Keratinocyte (primary cell): ENCODE measurements at regions not wholly inside any gene's neighbourhood (a gene's known extent, or its start where the extent isn't known, plus 50 kb on each side); places are given as distances from the start of the nearest gene placed in this dataset.

ENCODE experiments used
- DNase-seq: peaks from one replicate; pipeline ENCODE4 v3.0.0-alpha.2; 2011; ENCODE audit warnings: low read depth, missing footprints, low spot score
- FAIRE-seq: peaks from 2 replicates; lab custom pipeline; 2011; peaks lifted over from hg19 to GRCh38; lab: Jason Lieb, UNC
- H2AFZ ChIP-seq: 2 replicates; pipeline ENCODE4 v1.6.0; 2012; ENCODE audit warnings: low read length, control low read depth, inconsistent platforms; ENCODE audit not compliant: control insufficient read depth
- H3K27ac ChIP-seq: 2 replicates; pipeline ENCODE4 v1.5.1; 2011; ENCODE audit warnings: low read length; ENCODE audit not compliant: control insufficient read depth, insufficient read depth
- H3K27me3 ChIP-seq: 3 replicates; pipeline ENCODE4 v1.6.0; 2011; ENCODE audit warnings: low read length; ENCODE audit not compliant: control insufficient read depth, insufficient read depth; ENCODE audit errors: extremely low read depth
- H3K36me3 ChIP-seq, 2 experiments: 2 replicates in 1 of 2; 3 replicates in 1 of 2; pipeline ENCODE4 v1.5.1; 2011; ENCODE audit warnings: low read length in 2 of 2, mild to moderate bottlenecking in 1 of 2; ENCODE audit not compliant: control insufficient read depth in 2 of 2, insufficient read depth in 2 of 2; ENCODE audit errors: extremely low read depth in 1 of 2
- H3K4me1 ChIP-seq: 3 replicates; pipeline ENCODE4 v1.5.1; 2011; ENCODE audit warnings: low read length; ENCODE audit not compliant: control insufficient read depth, insufficient read depth; ENCODE audit errors: extremely low read depth
- H3K4me2 ChIP-seq: 3 replicates; pipeline ENCODE4 v1.6.0; 2011; ENCODE audit warnings: low read depth, low read length; ENCODE audit not compliant: control insufficient read depth, insufficient read depth; ENCODE audit errors: extremely low read depth
- H3K4me3 ChIP-seq, 3 experiments: fragments of 200-600 bp in 1 of 3; sonication (generic) in 1 of 3; 2 replicates in 2 of 3; 3 replicates in 1 of 3; pipeline ENCODE4 v1.5.1; 2011 to 2016; ENCODE audit warnings: low read length in 3 of 3, mild to moderate bottlenecking in 3 of 3, control low read depth in 2 of 3, inconsistent platforms in 1 of 3, low read depth in 1 of 3, mixed read lengths in 1 of 3, mixed run types in 1 of 3, moderate library complexity in 1 of 3; ENCODE audit not compliant: control insufficient read depth in 2 of 3, insufficient read depth in 2 of 3; ENCODE audit errors: extremely low read depth in 1 of 3
- H3K79me2 ChIP-seq: 2 replicates; pipeline ENCODE4 v1.6.0; 2012; ENCODE audit warnings: low read length; ENCODE audit not compliant: control insufficient read depth, insufficient read depth
- H3K9ac ChIP-seq: 3 replicates; pipeline ENCODE4 v1.6.0; 2011; ENCODE audit warnings: low read length; ENCODE audit not compliant: control insufficient read depth, insufficient read depth; ENCODE audit errors: extremely low read depth
- H3K9me1 ChIP-seq: 3 replicates; pipeline ENCODE4 v1.6.0; 2011; ENCODE audit warnings: low read length; ENCODE audit not compliant: control insufficient read depth, insufficient read depth; ENCODE audit errors: extremely low read depth
- H3K9me3 ChIP-seq: 2 replicates; pipeline ENCODE4 v1.5.1; 2012; ENCODE audit warnings: low read depth, low read length; ENCODE audit not compliant: control insufficient read depth
- H4K20me1 ChIP-seq: 3 replicates; pipeline ENCODE4 v1.6.0; 2011; ENCODE audit warnings: low read length; ENCODE audit not compliant: control insufficient read depth, insufficient read depth; ENCODE audit errors: extremely low read depth
- CTCF ChIP-seq, 3 experiments: IDR thresholded peaks in 1 of 3; conservative IDR thresholded peaks in 1 of 3; optimal IDR thresholded peaks in 1 of 3; 2 replicates in 2 of 3; 3 replicates in 1 of 3; pipeline versions ENCODE3 to v1.5.1; 2011; ENCODE audit warnings: low read length in 3 of 3, mild to moderate bottlenecking in 3 of 3, moderate library complexity in 2 of 3, control low read depth in 1 of 3, inconsistent platforms in 1 of 3; ENCODE audit not compliant: insufficient read depth in 2 of 3; ENCODE audit errors: extremely low read depth in 1 of 3
- EZH2 ChIP-seq: IDR thresholded peaks from one replicate; pipeline ENCODE4 v1.6.1; 2012; ENCODE audit warnings: inconsistent platforms, mild to moderate bottlenecking, low read length, moderate library complexity
- dilution Hi-C: fragments of 300-500 bp; cut with MboI; formaldehyde crosslinking; loops from one replicate; pipeline ENCODE4 v1.7.0; 2020; ENCODE audit warnings: low sequenced_read_pairs; ENCODE audit not compliant: extremely low pct_ligation_motif_present

DNA sequence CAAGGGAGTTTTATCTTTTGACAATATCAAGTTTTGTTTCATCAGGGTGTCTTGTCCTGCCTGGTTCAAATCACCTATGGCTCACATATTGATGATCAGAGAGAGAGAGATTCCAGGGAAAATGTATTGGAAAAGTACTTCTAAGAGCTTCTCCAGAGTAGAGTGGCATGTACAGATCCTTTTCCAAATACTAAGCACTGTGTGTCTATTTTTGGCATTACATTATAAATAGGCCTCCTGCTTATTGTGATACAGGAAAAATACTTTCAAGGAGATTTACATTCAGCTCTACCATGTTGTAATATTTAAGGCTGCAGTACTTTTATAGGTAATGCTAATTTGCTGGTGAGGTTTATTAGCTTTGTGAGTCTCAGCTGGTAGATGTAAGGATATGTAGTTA lies 100.8 kb downstream of the DCK start:
- TF ChIP-seq EZH2 = no peak
- TF ChIP-seq CTCF (optimal IDR thresholded peaks at IDR 0.05 in 1 of 3, IDR thresholded peaks at IDR 0.05 in 1 of 3, conservative IDR thresholded peaks at IDR 0.05 in 1 of 3; ENCODE audit: extremely low read depth in 1 of 3, insufficient read depth in 2 of 3, low read length in 3 of 3) = no peak
- H2AFZ ChIP-seq = no peak overlapping the region
- H3K4me3 ChIP-seq = no peak overlapping the region
- no peaks in the 10 kb centered on the region for H3K36me3 ChIP-seq
- DNase-seq (no peak), FAIRE-seq (no peak)
- H4K20me1 ChIP-seq = no peaks in the 10 kb centered on the region
- H3K4me2 ChIP-seq = no peak overlapping the region
- H3K9me3 ChIP-seq = no peaks in the 10 kb centered on the region
- no peaks in the 10 kb centered on the region for H3K9me1 ChIP-seq
- H3K27me3 ChIP-seq = no peaks in the 10 kb centered on the region
- dilution Hi-C loops = no loop called here
- H3K4me1 ChIP-seq = no peaks in the 10 kb centered on the region
- H3K9ac ChIP-seq = no peak overlapping the region
- H3K27ac ChIP-seq = no peak overlapping the region
- no peaks in the 10 kb centered on the region for H3K79me2 ChIP-seq

DNA sequence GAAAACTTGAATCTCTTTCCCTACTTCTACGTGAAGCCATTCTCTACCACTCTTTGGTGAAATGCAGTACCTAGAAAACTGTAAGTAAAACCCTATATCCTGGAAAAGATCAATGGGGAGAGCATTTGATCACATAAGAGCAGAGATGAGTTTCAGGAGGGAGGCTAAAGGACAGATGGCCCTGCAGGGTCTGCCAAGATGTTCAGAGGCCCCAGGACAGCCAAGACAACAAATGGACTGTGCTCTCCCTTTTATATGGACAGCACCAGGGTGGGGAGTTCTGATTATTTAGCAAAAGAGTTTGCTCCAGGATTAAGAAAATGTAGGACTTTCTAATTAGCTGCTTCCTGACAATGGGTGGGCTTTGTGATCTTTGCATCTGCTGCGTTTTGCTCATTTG lies 101.7 kb downstream of the DCK start:
- Histone ChIP-seq H3K9me3 (no peaks in the 10 kb centered on the region), H3K79me2 (no peaks in the 10 kb centered on the region), H3K36me3 (no peaks in the 10 kb centered on the region), H3K4me2 (no peak overlapping the region), H3K4me1 (no peaks in the 10 kb centered on the region), H3K27ac (no peak overlapping the region), H3K9ac (no peak overlapping the region), H3K4me3 (no peak overlapping the region), H3K9me1 (no peaks in the 10 kb centered on the region), H3K27me3 (no peaks in the 10 kb centered on the region), H2AFZ (no peak overlapping the region), H4K20me1 (no peaks in the 10 kb centered on the region)
- dilution Hi-C loops = no loop called here
- TF ChIP-seq EZH2 (no peak), CTCF (optimal IDR thresholded peaks at IDR 0.05 in 1 of 3, IDR thresholded peaks at IDR 0.05 in 1 of 3, conservative IDR thresholded peaks at IDR 0.05 in 1 of 3; ENCODE audit: extremely low read depth in 1 of 3, insufficient read depth in 2 of 3, low read length in 3 of 3) (no peak)
- FAIRE-seq (no peak), DNase-seq (no peak)
